ENCODE measurements at regions not wholly inside any gene's neighbourhood (a gene's known extent, or its start where the extent isn't known, plus 50 kb on each side); places are given as distances from the start of the nearest gene placed in this dataset.

DNA sequence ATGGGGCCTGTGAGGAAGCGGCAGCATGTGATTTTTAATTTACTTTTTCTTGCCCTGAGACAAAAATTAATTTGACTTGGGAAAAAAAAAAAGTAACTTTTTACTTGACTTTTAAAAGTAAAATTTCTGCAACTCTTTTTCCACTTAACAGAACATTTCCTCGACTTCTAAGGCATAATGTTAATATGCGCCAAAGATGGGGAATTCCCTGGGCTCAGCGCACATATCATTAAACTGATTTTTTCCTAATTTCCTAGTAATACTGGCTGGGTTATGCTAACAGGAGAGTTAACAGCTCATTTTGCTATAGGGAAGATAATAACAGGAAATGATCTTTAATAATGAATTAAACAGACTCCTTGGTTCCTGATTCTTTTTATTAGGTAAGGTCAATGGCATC lies 120.6 kb upstream of the CDH5 start:
- TF ChIP-seq, protein P1, sequence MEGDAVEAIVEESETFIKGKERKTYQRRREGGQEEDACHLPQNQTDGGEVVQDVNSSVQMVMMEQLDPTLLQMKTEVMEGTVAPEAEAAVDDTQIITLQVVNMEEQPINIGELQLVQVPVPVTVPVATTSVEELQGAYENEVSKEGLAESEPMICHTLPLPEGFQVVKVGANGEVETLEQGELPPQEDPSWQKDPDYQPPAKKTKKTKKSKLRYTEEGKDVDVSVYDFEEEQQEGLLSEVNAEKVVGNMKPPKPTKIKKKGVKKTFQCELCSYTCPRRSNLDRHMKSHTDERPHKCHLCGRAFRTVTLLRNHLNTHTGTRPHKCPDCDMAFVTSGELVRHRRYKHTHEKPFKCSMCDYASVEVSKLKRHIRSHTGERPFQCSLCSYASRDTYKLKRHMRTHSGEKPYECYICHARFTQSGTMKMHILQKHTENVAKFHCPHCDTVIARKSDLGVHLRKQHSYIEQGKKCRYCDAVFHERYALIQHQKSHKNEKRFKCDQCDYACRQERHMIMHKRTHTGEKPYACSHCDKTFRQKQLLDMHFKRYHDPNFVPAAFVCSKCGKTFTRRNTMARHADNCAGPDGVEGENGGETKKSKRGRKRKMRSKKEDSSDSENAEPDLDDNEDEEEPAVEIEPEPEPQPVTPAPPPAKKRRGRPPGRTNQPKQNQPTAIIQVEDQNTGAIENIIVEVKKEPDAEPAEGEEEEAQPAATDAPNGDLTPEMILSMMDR (IDR thresholded peaks at IDR 0.05; ENCODE audit: insufficient read depth, low read length): no peak
- no peak for TF ChIP-seq POLR2AphosphoS5 (IDR thresholded peaks at IDR 0.05; ENCODE audit: low read depth)
